ENCODE measurements at regions not wholly inside any gene's neighbourhood (a gene's known extent, or its start where the extent isn't known, plus 50 kb on each side); places are given as distances from the start of the nearest gene placed in this dataset.

DNA sequence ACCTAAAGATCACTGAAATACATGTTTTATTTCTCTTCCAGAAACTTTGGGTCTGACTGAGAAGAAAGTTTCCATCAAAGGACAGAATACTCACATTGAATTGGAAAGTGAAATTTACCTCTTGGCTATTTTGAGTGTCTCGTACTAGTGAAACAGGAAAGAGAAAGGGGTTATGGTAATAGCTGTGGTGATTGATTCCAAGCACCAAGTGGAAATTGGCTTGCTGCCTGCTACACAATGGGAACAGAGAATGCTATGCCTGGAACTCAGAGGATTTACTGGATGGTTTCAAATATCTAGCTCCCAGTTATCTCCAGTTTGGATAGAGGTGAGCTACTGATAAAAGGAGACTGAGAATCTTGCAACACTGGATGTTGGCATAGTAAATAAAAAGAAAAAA lies 492.8 kb upstream of the FSIP2 start:
- no peak for TF ChIP-seq POLR2A (IDR thresholded peaks at IDR 0.05)
- TF ChIP-seq, protein P1, sequence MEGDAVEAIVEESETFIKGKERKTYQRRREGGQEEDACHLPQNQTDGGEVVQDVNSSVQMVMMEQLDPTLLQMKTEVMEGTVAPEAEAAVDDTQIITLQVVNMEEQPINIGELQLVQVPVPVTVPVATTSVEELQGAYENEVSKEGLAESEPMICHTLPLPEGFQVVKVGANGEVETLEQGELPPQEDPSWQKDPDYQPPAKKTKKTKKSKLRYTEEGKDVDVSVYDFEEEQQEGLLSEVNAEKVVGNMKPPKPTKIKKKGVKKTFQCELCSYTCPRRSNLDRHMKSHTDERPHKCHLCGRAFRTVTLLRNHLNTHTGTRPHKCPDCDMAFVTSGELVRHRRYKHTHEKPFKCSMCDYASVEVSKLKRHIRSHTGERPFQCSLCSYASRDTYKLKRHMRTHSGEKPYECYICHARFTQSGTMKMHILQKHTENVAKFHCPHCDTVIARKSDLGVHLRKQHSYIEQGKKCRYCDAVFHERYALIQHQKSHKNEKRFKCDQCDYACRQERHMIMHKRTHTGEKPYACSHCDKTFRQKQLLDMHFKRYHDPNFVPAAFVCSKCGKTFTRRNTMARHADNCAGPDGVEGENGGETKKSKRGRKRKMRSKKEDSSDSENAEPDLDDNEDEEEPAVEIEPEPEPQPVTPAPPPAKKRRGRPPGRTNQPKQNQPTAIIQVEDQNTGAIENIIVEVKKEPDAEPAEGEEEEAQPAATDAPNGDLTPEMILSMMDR (IDR thresholded peaks at IDR 0.05): no peak
